HG02870 (cell line): ENCODE measurements at regions not wholly inside any gene's neighbourhood (a gene's known extent, or its start where the extent isn't known, plus 50 kb on each side); places are given as distances from the start of the nearest gene placed in this dataset.

Experiments
- ATAC-seq: cut with Tn5 transposase; IDR thresholded peaks from one replicate; pipeline ENCODE4 v1.9.1; 2021; ENCODE audit warnings: mild to moderate bottlenecking, moderate library complexity; ENCODE audit not compliant: unreplicated experiment

DNA sequence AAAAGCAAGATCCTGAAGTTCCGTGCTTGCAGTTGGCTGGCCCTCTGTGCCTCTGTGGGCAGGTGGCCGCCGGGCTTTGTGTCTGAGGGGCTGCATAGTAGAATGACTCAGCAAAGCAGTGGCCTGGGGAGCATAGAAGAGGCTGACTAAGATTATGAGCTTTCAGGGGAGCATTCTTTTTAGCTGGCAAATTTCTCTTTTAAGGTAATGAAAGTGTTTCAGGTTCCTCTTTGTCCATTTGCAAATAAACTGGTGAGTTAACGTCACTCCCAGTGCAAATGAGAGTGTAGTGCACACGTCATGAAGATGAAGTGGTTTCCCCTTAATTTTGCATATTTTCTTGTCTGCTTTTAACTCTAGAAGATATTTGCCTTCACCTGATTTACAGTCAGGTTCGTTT, 98.6 kb downstream of the BCL2L11 start:
- peak; percentile 92 for ATAC-seq

GRCh38 chr2:111219734-111220505, 99.2 kb downstream of the BCL2L11 start:
- peak; percentile 7 for ATAC-seq

DNA sequence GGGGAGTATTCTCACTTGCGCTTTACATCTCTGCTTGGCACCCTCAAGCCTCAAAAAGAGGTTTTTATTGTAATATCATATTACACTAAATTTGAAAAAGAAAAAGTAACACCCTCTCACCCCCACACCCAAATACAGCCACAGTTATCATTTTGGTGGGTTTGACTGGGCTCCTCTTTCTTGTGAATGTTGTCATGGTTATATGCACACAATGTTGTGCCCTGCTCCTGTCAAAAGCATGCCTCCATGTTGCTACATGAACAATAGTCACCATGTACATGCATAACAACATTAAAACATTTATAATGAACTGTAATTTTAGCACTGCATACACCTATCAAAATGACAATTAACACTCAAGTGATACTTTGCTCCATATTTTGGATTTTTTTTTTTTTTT, 100.2 kb downstream of the BCL2L11 start:
- no peak for ATAC-seq

- ATAC-seq: no peak
Measured at GRCh38 chr2:111221701-111222100, 101.0 kb downstream of the BCL2L11 start.

GRCh38 chr2:111222204-111222866, 101.6 kb downstream of the BCL2L11 start:
- no peak for ATAC-seq

- ATAC-seq: no peak
Measured at GRCh38 chr2:111225856-111226255, 105.1 kb downstream of the BCL2L11 start.

GRCh38 chr2:111226876-111227700, 106.4 kb downstream of the BCL2L11 start:
- no peak for ATAC-seq

- no peak for ATAC-seq
Measured at GRCh38 chr2:111227716-111228141, 107.0 kb downstream of the BCL2L11 start.

DNA sequence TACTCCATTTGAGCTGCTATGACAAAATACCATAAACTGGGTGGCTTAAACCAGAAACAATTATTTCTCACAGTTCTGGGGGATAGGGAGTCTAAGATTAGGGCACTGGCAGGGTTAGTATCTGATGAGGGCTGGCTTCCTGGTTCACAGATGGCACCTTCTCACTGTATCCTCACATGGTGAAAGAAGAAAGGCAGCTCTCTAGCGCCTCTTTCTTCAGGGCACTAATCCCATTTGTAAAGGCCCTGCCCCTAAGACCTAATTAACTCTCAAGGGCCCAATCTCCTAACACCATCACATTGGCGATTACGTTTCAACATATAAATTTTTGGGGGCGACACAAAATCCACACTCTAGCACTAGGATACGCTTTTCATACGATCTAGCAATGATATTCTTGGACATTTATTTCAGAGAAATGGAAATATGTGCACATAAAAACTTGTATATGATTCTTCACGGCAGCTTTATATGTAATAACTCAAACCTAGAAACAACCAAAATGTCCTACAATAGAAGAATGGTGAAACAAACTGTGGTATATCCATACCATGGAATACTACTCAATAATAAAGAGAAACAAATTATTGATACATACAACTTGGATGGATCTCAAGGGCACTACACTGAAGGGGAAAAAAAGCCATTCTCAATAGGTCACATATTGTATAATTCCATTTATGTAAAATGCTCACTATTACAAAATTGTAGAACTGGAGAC, 111.0 kb downstream of the BCL2L11 start:
- ATAC-seq: no peak

- ATAC-seq: no peak
Measured at GRCh38 chr2:111235192-111236015, 114.7 kb downstream of the BCL2L11 start.

DNA sequence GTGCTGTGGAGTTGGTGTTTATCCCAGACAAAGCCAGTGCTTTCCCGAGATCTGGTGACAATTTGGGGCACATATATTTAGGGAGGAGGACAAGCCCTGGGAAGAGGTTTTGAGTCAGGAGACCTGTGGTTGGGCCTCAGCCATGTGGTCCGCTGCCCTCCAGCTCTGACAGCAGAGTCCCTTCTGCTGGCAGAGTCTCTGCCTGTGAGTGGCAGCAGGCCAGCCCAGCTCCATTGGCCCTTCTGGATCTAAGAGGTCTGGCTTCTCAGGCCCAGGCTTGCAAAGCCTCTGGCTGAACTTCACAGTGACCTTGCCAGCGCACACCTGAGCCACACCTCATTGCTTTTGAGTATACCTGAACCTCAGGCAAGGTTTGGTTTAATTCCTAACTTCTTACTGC, 115.3 kb downstream of the BCL2L11 start:
- ATAC-seq: no peak

DNA sequence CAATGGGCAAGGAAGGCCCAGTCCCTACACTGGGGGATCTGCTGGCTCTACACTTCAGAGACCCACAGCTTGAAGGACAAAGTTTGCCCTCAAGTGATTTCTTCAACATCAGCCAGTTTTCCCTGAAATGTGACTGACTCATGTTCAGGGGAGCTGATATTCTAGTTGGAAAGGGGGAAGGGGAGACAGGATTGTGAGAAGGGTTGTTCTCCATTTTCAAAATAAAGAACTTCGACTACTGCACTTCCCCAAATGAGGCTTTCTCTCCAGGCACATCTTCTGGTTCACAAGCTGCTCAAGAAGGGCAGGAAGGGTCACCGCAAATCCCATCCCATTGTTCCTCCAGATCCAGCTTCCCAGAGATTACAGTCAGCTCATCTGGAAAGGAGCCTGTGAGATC, 117.6 kb downstream of the BCL2L11 start:
- no peak for ATAC-seq

DNA sequence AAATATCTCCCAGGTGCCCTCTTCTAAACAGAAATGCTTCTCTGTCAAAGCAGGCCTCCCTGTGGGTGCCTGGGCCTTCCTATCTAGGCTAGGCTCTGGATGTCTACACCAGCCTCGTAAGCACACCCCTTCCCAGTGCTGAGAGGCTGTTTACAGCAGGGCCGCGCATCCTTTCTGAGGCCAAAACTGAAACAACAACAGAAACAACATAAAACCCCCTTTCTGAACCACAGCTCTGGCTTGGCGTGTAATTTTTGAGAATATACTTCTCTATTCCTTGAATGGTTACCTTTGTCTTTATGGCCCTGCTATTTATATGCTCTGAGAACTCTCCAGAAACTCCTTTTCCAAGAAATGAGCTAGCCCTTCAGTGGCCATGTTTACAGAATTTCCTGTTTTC, 118.4 kb downstream of the BCL2L11 start:
- ATAC-seq: peak; percentile 96

DNA sequence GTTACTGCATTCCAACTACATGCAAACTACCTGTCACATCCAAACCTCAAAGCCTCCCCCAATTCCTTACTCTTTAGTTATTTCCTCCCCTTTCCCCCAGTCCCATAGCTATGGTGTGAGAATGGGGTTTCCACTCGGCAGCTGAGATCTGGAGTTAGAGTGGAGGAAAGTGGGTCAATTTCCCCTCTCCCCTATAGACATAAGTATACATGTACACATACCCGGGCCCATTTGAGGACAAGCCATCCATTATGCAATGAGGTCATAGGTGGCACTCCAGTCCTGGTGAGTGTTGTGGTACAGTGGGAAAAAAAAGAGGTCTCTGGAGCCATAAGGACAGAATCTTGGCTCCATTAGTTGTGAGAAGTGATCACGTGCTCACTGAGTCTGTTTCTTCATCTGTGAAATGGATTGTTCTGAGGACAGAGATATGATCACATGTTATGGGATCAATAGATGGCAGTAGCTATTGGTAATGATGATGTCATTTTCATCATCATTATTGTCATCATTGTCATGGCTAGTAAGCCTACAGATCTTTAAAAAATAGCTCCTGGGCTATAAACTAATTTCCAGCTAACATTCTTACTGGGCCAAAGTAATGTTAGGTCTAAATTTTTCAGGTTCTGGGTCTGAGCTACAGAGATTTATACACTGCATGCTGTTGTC, 119.0 kb downstream of the BCL2L11 start:
- no peak for ATAC-seq

- no peak for ATAC-seq
Measured at GRCh38 chr2:111243295-111243694, 122.6 kb downstream of the BCL2L11 start.

GRCh38 chr2:111244864-111245263, 124.2 kb downstream of the BCL2L11 start:
- ATAC-seq: no peak

GRCh38 chr2:111246620-111247061, 125.9 kb downstream of the BCL2L11 start:
- no peak for ATAC-seq

- no peak for ATAC-seq
Measured at GRCh38 chr2:111247491-111247890, 126.8 kb downstream of the BCL2L11 start.

- no peak for ATAC-seq
Measured at GRCh38 chr2:111249806-111250205, 129.1 kb downstream of the BCL2L11 start.
